HL-60 (cell line): ENCODE measurements at regions not wholly inside any gene's neighbourhood (a gene's known extent, or its start where the extent isn't known, plus 50 kb on each side); places are given as distances from the start of the nearest gene placed in this dataset.

Experiments used
- CTCF ChIP-seq: IDR thresholded peaks from one replicate; pipeline ENCODE4 v1.5.1; 2011; ENCODE audit warnings: low read length, control low read depth, inconsistent platforms; ENCODE audit not compliant: insufficient read depth
- GABPA ChIP-seq: IDR thresholded peaks from 2 replicates; pipeline ENCODE4 v1.6.1; 2012; ENCODE audit warnings: low read depth
- POLR2AphosphoS5 ChIP-seq: IDR thresholded peaks from 2 replicates; pipeline ENCODE4 v1.6.1; 2012; ENCODE audit warnings: low read depth
- SPI1 ChIP-seq: IDR thresholded peaks from 2 replicates; pipeline ENCODE4 v1.6.1; 2012; ENCODE audit warnings: low read depth, mild to moderate bottlenecking, borderline replicate concordance

GRCh38 chr1:29956349-29957030, 720.2 kb downstream of the PTPRU start:
- TF ChIP-seq CTCF = no peak
- no peak for TF ChIP-seq GABPA
- no peak for TF ChIP-seq POLR2AphosphoS5
- no peak for TF ChIP-seq SPI1
